SJCRH30 (cell line): ENCODE measurements at regions not wholly inside any gene's neighbourhood (a gene's known extent, or its start where the extent isn't known, plus 50 kb on each side); places are given as distances from the start of the nearest gene placed in this dataset.
A peak's percentile ranks its signal among the peaks of the same experiment; 100 is the strongest.

Experiments
- DNase-seq, 2 experiments: peaks; one replicate each; pipeline ENCODE4 v3.0.0-alpha.2; 2015 to 2020
- H3K27ac ChIP-seq: fragments of 250-450 bp; sonication (Bioruptor Pico); 2 replicates; pipeline ENCODE4 v1.5.1; 2020; ENCODE audit warnings: mild to moderate bottlenecking, moderate library complexity
- H3K27me3 ChIP-seq: fragments of 250-450 bp; sonication (Bioruptor Pico); 2 replicates; pipeline ENCODE4 v1.5.1; 2020; ENCODE audit warnings: mild to moderate bottlenecking, moderate library complexity
- H3K36me3 ChIP-seq: fragments of 250-450 bp; sonication (Bioruptor Pico); 2 replicates; pipeline ENCODE4 v1.5.1; 2020; ENCODE audit warnings: mild to moderate bottlenecking, moderate library complexity
- H3K4me1 ChIP-seq: fragments of 250-450 bp; sonication (Bioruptor Pico); 2 replicates; pipeline ENCODE4 v1.5.1; 2020; ENCODE audit warnings: mild to moderate bottlenecking, moderate library complexity
- H3K4me3 ChIP-seq: fragments of 250-450 bp; sonication (Bioruptor Pico); 2 replicates; pipeline ENCODE4 v1.5.1; 2020; ENCODE audit warnings: mild to moderate bottlenecking, moderate library complexity
- H3K9me3 ChIP-seq: fragments of 250-450 bp; sonication (Bioruptor Pico); replicated peaks from 2 replicates; pipeline ENCODE4 v1.5.1; 2020; ENCODE audit warnings: mild to moderate bottlenecking, moderate library complexity

GRCh38 chr12:113684053-113684907 lies 212.6 kb upstream of the LHX5 start:
- H3K27me3 ChIP-seq: peaks cover 9% of the 10 kb centered on the region; the same call in 1 of the 2 replicates
- no peaks in the 10 kb centered on the region for H3K9me3 ChIP-seq
- no peak overlapping the region for H3K4me3 ChIP-seq
- no peaks in the 10 kb centered on the region for H3K4me1 ChIP-seq
- DNase-seq: peak; percentile 66
- H3K27ac ChIP-seq: no peak overlapping the region
- no peaks in the 10 kb centered on the region for H3K36me3 ChIP-seq

- Histone ChIP-seq H3K4me3 (no peak overlapping the region), H3K9me3 (no peaks in the 10 kb centered on the region), H3K27me3 (peaks cover 7% of the 10 kb centered on the region; the same call in 1 of the 2 replicates), H3K27ac (no peak overlapping the region), H3K4me1 (no peaks in the 10 kb centered on the region), H3K36me3 (no peaks in the 10 kb centered on the region)
- DNase-seq: peak; percentile 38 to 60
Observed at GRCh38 chr12:113683574-113683973, 211.9 kb upstream of the LHX5 start.

- Histone ChIP-seq H3K27ac (no peak overlapping the region), H3K27me3 (peaks cover 8% of the 10 kb centered on the region), H3K9me3 (no peaks in the 10 kb centered on the region), H3K4me3 (no peak overlapping the region), H3K36me3 (no peaks in the 10 kb centered on the region), H3K4me1 (no peaks in the 10 kb centered on the region)
- DNase-seq: no peak
Observed at GRCh38 chr12:113680868-113681267, 209.2 kb upstream of the LHX5 start.

DNA sequence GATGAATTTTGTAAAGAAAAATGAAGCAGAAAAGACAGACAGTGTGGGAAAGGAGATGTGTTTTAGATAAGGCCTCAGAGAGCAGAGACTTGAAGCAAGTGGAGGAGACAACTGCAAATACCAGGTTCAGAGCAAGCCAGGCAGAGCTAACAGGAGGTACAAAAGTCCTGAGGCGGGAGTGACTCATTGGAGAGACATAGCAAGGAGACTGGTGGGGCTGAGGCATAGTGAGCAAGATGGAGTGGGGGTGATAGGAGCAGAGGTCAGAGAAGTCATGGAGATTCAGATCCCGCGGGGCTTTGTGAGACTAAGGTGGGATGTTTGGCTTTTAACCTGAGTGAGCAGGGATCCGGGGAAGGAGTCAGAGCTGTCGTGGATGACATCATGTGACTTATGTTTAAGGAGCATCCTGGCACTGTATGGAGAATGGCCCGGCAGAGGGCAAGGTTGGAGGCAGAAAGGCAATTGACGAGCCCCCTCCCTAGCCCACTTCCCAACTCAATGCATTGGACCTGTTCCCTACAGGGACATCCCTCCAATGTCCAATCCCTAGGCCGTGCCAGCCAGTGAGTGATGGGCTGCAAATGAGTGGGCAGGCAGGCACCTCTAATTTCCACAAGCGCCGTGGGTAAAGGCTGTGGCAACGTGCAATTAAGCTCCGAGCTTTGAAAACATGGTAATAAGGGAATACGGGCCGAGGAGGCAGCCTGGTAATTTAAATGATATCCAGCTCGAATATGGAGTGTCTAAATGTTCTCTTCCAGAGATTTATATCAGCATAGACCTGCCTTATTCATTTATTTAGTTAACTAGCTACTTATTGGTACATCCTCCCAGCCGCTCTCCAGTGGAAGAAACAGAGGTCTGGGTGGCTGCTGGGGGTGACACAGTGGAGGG lies 206.8 kb upstream of the LHX5 start:
- Histone ChIP-seq H3K4me1 (no peaks in the 10 kb centered on the region), H3K27ac (no peak overlapping the region), H3K4me3 (no peak overlapping the region), H3K9me3 (no peaks in the 10 kb centered on the region), H3K27me3 (peaks cover 14% of the 10 kb centered on the region), H3K36me3 (no peaks in the 10 kb centered on the region)
- DNase-seq: no peak

GRCh38 chr12:113676547-113676946 lies 204.9 kb upstream of the LHX5 start:
- no peaks in the 10 kb centered on the region for H3K36me3 ChIP-seq
- no peak for DNase-seq
- H3K4me3 ChIP-seq: no peak overlapping the region
- no peak overlapping the region for H3K27ac ChIP-seq
- H3K9me3 ChIP-seq: no peaks in the 10 kb centered on the region
- no peaks in the 10 kb centered on the region for H3K4me1 ChIP-seq
- peaks cover 14% of the 10 kb centered on the region for H3K27me3 ChIP-seq

GRCh38 chr12:113676117-113676516 lies 204.4 kb upstream of the LHX5 start:
- H3K4me3 ChIP-seq: no peak overlapping the region
- H3K36me3 ChIP-seq: no peaks in the 10 kb centered on the region
- H3K9me3 ChIP-seq: no peaks in the 10 kb centered on the region
- no peak for DNase-seq
- H3K4me1 ChIP-seq: no peaks in the 10 kb centered on the region
- H3K27me3 ChIP-seq: peaks cover 14% of the 10 kb centered on the region
- H3K27ac ChIP-seq: no peak overlapping the region

- Histone ChIP-seq H3K36me3 (no peaks in the 10 kb centered on the region), H3K27ac (no peak overlapping the region), H3K4me3 (no peak overlapping the region), H3K4me1 (no peaks in the 10 kb centered on the region), H3K27me3 (peaks cover 14% of the 10 kb centered on the region), H3K9me3 (no peaks in the 10 kb centered on the region)
- no peak for DNase-seq
Observed at GRCh38 chr12:113674996-113675395, 203.3 kb upstream of the LHX5 start.

GRCh38 chr12:113674302-113674701 lies 202.6 kb upstream of the LHX5 start:
- H3K27me3 ChIP-seq: peaks cover 14% of the 10 kb centered on the region
- no peak overlapping the region for H3K27ac ChIP-seq
- no peaks in the 10 kb centered on the region for H3K36me3 ChIP-seq
- H3K4me1 ChIP-seq: no peaks in the 10 kb centered on the region
- H3K4me3 ChIP-seq: no peak overlapping the region
- no peaks in the 10 kb centered on the region for H3K9me3 ChIP-seq
- DNase-seq: no peak

GRCh38 chr12:113673458-113674238 lies 202.0 kb upstream of the LHX5 start:
- Histone ChIP-seq H3K4me1 (no peaks in the 10 kb centered on the region), H3K36me3 (no peaks in the 10 kb centered on the region), H3K9me3 (no peaks in the 10 kb centered on the region), H3K27ac (no peak overlapping the region), H3K27me3 (peaks cover 14% of the 10 kb centered on the region), H3K4me3 (no peak overlapping the region)
- no peak for DNase-seq

- Histone ChIP-seq H3K9me3 (no peaks in the 10 kb centered on the region), H3K27me3 (peaks cover 4% of the 10 kb centered on the region; the same call in 1 of the 2 replicates), H3K36me3 (no peaks in the 10 kb centered on the region), H3K27ac (no peak overlapping the region), H3K4me3 (no peak overlapping the region), H3K4me1 (no peaks in the 10 kb centered on the region)
- no peak for DNase-seq
Observed at GRCh38 chr12:113670742-113671141, 199.1 kb upstream of the LHX5 start.

- no peaks in the 10 kb centered on the region for H3K36me3 ChIP-seq
- no peak overlapping the region for H3K27ac ChIP-seq
- H3K4me1 ChIP-seq: no peaks in the 10 kb centered on the region
- no peak for DNase-seq
- no peak overlapping the region for H3K4me3 ChIP-seq
- H3K27me3 ChIP-seq: no peaks in the 10 kb centered on the region
- no peaks in the 10 kb centered on the region for H3K9me3 ChIP-seq
Observed at GRCh38 chr12:113667676-113668356, 196.1 kb upstream of the LHX5 start.

DNA sequence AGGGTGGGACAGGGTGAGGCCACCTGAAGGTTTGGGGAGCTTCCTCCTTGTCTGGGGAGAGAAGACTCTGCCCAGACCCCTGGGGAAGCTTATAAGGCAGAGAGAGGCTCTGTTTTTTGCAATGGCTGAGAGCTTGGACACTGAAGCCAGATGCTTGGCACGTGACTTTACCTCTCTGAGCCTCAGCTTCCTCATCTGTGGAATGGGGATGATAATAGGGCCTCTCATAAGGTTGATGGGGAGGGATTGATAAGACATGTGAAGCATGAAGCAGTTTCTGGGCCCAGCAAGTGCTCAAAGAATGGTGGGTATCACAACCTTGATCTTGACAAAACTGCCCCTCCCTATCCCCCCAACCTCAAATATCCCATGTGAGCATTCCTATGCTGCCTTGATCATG lies 195.4 kb upstream of the LHX5 start:
- no peaks in the 10 kb centered on the region for H3K36me3 ChIP-seq
- no peaks in the 10 kb centered on the region for H3K4me1 ChIP-seq
- no peak for DNase-seq
- H3K9me3 ChIP-seq: no peaks in the 10 kb centered on the region
- no peak overlapping the region for H3K27ac ChIP-seq
- H3K27me3 ChIP-seq: no peaks in the 10 kb centered on the region
- no peak overlapping the region for H3K4me3 ChIP-seq

GRCh38 chr12:113666223-113666622 lies 194.6 kb upstream of the LHX5 start:
- Histone ChIP-seq H3K4me1 (no peaks in the 10 kb centered on the region), H3K9me3 (no peaks in the 10 kb centered on the region), H3K4me3 (no peak overlapping the region)

GRCh38 chr12:113665457-113665856 lies 193.8 kb upstream of the LHX5 start:
- H3K27me3 ChIP-seq: no peaks in the 10 kb centered on the region
- no peaks in the 10 kb centered on the region for H3K4me1 ChIP-seq
- DNase-seq: no peak
- no peaks in the 10 kb centered on the region for H3K36me3 ChIP-seq
- no peak overlapping the region for H3K27ac ChIP-seq
- H3K4me3 ChIP-seq: no peak overlapping the region
- H3K9me3 ChIP-seq: no peaks in the 10 kb centered on the region

More at GRCh38 chr12:113666223-113666622, 194.6 kb upstream of the LHX5 start:
- Histone ChIP-seq H3K36me3 (no peaks in the 10 kb centered on the region), H3K27ac (no peak overlapping the region), H3K27me3 (no peaks in the 10 kb centered on the region)
- no peak for DNase-seq
